Midbrain (tissue), 1 donor: ENCODE measurements at regions not wholly inside any gene's neighbourhood (a gene's known extent, or its start where the extent isn't known, plus 50 kb on each side); places are given as distances from the start of the nearest gene placed in this dataset.

Source experiments
- DNase-seq: peaks from one replicate; lab custom pipeline; 2025; lab: John Stamatoyannopoulos, UW

DNA sequence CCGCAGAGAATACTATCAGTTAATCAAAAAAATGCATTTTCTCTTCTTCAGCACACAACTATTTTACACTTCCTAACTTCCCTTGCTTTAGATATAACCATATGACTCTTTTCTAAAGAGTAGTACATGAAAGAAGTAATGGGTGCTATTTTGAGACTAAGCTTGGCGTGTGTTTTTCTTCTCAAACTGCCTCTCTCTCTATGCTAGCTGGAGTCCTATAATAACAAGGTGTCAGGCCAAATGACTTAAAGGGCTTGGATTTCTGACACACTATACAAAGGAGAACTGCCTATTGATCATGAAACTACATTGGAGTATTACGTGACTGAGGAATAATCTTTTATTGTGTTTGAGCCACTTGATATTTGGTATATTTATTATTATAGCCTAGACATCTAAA lies 1330.1 kb upstream of the SPRY2 start:
- DNase-seq, result no peak

DNA sequence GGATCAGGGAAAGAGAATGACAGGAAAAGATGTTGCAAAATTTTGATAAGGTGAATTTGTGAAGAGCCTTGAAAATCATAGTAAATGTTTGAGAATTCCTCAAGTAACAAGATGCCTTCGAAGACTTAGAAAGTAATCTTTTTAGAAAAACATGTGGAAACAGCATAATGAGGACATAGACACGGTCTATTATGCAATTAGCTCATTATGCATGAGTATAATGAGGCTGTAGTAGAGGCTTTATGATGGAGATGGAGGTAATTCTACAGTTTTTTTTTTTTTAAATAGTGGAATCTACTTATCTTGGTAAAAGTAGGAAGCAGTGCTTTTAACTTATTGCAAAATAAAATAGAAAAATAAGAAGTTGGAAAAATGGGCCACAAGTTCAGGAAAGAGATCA lies 1329.1 kb upstream of the SPRY2 start:
- DNase-seq, result no peak

DNA sequence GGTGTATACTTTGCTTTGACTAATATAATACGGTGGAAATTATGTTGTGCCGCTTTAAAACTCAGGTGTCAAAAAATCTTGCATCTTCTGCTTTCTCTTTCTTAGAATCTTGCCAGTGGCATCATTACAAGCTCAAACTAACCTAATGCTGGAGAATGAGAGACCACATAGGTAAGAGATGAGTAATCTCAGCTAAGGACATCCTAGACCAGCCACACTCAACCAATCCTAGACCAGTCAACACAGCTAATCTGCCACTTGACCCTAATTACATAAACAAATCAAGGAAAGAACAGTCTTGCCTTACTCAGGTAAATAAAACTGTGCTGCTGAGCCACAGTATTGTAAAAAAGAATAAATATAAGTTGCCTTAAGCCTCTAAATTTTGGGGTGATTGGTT lies 1323.9 kb upstream of the SPRY2 start:
- DNase-seq, result no peak

DNA sequence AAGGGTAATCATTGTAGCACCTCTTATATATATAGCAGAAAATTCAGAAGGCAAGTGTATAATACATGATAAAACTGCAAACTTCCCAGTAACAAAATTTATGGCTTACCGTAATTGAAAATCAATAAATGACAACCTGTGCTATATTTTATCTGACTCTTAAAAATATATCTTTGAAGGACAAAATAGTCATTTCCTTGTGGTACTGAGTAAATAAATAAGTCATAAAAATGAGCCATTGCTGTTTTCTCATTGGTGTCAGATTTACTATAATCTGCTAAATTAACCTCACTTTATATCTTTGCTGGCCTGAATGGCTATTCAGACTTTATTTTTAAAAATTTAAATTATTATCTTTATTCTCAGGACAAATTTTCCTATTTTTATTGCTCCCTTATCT lies 1319.1 kb upstream of the SPRY2 start:
- no peak for DNase-seq

DNA sequence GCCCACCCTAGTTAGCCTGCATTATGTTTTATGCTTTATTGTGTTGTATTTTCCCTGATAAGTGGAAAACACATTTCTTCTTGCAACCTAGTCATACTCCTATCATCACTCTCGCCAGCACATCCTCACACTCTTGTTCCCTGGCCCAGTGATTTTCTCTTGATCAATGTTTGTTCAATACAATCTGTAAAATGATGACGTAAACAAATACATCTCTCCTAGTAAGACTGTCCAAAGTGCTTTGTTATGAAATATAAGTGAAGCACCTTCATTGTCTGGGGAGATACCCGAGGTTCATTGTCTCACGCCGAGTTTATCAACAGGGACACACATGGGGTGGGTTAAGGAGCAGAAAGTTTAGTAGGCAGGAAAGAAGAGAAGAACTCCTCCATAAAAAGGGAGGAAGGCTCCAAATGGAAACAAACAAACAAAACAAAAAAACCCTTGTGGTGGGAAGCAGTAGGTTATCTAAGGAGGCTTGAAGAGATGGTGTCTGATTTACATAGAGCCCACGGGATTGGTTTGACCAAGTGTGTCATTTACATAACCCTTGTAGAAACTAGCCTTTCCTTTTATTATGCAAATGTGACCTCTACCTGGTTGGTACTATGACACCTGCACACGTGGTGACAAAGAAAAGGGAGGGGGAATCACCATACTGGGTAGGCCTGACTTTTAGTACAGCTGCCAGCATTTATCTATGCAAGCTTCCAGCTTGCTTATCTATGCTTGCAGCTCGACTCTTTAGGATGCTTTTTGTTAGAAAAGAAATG lies 1317.9 kb upstream of the SPRY2 start:
- DNase-seq, result no peak

DNA sequence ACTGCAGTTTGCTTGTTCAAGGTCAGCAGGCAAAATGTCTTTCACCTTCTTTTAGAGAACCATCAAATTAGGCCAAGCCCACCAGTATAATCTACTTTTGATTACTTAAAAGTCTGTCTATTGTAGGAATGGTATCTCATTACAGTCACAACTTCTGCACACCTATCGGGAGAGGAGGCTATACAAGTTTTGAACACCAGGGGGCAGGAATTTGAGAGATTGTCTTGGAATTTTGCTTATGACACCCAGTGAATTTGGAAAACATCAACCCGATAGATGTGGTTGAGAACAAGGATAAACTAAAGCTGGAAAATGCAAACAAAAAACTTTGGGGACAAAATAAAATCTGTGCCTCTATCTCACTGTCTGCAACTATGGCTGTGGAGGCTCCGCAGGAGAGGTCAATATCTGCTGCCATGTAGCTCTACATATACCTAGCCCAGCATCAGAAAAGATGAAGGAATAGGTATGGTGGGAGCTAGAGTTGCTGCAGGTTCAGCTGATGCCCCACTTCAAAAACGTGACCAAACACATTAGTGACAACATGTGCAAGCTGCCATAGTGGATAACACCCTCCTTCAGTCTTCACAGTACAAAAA lies 1299.2 kb upstream of the SPRY2 start:
- peak; percentile 1 for DNase-seq

DNA sequence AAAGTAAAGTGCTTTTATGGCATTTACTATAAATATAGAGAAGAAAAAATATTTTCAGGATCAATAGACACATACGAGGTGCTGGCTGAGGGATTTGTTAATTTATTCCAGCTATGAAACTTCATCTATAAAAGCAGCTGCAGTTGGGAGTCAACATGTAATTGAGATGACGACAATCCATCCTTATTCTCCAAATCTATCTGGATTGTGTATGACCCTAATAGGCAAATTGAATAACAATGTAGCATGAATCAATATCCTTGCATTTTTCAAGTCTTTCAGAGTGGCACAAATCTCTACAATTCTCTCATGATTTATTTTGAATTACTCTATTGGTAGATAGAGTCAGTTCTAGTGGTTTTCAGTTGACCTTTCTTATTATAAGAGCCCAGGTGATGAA lies 1296.5 kb upstream of the SPRY2 start:
- DNase-seq, result no peak

DNA sequence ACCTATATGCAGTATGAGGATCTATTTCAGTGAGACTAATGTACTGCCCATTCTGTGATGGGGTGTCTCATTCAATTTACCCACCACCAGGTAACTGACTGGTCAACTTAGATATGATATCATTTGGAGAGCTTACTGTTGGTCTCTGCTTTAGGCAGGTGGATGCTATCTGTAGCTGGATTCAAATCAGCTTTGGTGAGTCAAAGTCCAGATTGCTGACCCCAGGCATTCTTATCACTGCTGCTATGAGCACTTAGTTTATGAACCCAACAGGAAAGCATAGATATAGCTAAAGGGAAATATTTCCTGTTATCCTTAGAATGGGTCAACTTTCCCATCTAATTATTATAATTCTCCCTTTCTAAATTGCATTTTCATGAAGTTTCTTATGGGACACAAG lies 1295.2 kb upstream of the SPRY2 start:
- no peak for DNase-seq

DNA sequence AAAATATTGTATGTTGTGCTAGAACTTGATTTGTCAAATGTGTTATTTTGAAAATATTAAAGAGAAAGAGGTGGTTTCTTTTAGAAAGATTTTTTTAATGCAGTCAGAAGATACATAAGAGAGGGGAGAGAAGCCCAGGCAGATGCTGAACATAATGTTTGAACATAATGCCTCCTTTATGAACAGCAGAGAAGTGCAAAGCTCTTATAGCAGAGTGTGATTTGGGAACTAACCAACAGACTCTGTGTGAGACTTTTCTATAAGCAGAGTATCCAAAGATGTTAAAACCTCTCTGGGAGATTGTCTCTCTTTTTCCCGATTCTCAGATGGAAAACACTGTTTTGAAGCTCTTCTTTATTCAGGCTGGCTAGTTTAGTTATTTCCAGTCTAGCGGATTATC lies 1274.1 kb upstream of the SPRY2 start:
- no peak for DNase-seq

DNA sequence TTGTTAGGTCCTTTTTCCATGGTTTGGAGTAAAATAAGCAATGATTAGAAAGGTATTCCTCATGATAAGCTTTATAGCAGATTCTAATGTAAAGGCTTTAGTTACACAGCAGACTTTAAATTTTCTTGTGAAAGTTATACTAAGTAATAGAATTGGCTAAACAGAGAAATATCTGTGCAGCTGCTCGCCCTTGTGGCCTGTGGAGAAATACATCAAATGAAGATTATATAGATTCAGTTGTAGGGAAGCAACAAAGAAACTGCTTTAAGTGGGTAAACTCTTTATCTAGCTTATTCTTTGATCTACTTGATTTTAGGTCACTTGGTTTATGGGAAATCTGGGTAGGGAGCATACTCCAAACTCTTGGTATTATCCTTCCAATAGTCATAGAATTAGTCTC lies 1269.7 kb upstream of the SPRY2 start:
- no peak for DNase-seq

DNA sequence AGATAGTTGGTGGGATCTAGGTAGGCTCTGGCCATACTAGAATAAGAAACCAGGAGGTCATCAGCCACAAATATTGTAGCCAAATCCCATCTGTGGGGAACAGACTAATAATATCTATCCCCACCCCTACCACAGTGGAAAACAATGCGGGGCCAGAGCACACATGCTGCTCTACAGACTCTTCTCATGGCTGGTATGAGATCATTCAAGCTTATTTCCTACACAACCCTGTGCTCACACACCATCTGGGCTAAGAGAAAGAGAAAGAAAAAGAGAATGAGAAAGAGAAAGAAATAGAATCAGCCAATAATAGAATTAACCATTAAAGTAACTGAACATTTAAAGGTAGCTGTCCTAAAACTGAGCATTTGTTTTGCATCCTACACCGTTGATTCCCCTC lies 1268.4 kb upstream of the SPRY2 start:
- no peak for DNase-seq

DNA sequence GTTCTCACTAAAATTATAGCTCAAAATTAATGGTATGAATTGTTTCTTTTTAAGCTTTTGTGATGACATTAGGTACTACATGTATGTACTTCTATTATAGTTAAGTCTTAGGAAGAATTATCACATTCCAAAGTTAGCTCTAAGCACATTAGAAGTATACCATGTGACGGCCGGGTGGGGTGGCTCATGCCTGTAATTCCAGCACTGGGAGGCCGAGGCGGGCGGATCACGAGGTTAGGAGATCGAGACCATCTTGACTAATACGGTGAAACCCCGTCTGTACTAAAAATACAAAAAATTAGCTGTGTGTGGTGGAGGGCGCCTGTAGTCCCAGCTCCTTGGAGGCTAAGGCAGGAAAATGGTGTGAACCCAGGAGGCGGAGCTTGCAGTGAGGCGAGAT lies 1265.1 kb upstream of the SPRY2 start:
- no peak for DNase-seq

DNA sequence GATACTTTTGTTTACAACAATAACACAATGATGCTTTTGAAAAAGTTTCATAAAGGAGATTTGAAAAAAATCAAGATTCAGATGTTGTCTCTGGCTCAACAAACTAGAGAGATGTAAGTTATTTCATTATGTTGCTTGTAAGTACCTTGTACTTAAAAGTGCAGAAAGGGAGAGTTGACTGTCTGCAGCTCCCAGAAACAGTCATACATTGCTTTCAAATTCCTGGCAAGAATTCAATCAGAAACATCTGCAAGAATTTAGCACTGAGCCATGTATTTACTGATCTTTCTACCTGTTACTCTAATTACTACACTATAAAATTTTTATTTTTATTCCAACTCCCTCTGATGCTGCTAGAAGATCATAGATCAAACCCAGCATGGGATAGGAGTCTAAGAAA lies 1261.3 kb upstream of the SPRY2 start:
- DNase-seq, result no peak

DNA sequence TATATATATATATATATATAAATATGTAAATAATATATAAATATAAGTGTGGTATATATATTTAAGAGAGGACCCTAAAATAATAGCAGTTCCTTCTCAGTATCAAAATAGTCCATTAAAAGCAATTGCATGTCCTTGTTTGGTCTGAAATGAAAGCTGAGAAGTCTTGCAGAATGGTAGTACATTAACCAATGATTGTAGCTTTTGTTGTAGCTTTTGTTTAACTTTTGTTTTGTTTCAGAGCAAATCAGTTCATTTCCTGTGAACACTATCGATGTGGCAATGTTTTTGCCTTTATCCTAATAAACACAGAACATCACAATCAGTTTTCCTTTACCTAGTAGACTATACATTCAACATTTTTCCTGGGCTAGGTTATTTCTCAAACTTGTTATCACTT lies 1256.2 kb upstream of the SPRY2 start:
- no peak for DNase-seq

DNA sequence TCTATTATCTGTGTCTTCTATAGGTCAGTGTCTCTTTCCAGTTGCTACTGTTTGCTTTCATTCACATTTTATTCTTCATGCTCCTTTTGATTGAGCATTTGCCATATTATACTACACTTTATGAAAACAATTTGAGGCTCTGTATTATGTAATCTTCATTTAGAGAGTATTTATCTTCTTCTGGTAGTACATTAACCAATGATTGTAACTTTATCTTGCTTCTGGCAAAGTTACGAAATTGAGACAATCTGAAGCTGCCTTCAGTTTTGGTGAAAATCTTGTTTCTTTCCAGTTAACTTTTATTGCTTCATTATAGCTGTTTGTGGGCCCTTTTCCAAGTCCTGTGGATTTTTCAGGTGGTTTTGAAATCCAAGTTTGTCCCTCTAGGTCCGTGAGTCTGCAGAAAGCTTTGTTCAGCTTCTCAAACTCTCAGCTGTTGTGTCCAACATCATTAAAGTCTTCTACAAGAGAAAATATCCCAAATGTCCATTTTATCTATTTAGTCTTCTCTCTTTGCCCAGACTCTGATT lies 1255.4 kb upstream of the SPRY2 start:
- no peak for DNase-seq

DNA sequence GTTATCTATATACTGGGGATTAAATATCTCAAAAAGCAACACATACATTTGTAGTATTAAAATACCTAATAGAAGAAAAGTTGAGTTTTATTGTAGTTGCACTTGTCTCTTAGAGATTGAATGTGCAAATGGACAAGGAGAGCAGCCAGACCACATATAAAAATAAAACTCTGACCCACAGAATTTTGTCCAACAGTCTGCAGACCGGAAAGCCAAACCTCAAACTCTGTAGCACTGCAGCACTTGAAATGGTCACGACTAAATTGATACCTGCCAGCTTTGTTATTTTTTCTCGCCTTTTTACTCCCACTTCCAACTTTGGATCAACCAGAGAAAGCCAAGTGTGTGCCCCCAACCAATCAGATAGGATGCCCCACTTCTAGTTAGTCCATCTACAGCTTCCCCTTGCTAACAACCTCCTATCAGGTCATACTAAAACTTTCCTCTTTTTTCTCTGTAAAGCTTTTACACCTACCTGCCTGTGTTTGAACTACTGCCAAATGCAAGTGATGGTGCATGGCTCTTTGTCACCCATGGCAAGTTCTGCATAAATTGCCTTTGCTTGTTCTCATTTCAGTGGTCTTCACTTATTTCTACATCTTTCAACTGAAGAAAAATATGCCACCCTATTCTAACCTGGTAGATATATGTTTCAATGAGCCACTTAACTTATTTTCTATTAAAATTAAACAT lies 1250.7 kb upstream of the SPRY2 start:
- no peak for DNase-seq

DNA sequence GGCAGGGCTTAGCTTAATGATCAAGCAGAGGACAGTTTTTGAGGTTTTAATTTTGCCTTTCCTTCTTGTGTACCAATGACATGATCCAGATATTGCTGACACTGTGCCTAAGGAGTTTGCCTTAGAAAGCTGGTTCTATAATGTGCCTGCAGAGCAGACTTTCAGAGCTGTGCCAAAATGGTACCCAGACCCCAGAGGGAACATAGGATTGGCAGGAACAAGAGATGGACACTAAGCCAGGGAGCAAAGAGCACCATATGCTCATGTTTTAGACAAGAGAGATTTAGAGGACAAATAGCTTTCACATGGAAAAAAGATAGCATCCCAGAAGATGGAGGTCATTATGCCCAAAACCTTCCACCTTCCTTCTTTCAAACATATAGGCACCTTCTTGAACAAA lies 1241.5 kb upstream of the SPRY2 start:
- DNase-seq, result no peak

DNA sequence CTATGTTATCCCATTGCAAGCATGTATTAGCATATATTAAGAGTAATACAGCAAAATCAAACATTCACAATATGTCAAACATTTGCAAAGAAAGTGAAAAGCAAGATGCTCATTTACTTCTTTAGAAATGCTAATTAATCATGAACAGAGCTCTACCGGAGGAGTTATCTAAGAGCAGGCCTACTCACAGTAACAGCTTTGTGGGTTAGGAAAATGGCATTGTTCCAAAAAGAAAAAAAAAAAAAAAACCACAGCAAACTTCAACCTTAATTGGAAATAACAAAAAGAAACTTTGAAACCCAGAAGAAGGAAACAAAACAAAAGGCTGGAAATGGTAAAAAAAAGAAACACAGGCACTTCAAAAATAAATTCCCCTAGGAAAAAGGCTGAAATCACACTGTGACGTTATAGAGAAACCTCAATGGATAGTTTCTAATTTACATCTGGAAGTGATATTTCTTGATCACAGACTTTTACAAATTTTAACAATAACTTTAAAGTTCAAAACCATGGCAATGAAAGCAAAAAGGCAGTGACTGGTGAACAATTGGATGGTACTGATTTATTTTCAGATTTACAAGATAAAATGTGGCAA lies 1236.8 kb upstream of the SPRY2 start:
- no peak for DNase-seq

DNA sequence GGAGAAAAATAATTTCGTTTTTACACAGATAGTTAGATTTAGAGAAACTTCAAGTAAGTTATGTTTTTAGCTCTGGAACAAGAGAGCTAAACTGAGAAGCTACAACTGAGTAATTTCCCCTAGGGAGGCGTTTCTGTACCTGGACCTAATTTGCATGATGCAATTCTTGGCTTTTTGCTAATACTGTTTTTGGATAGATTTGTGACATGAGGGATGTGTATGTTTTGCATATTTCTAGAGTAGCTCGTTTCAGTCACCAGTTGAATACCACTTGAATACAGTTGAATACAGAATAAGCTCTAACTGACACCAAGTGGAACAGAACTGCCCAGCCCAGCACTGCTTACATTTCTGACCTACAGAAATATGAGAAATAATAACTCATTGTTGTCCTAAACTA lies 1227.9 kb upstream of the SPRY2 start:
- no peak for DNase-seq

DNA sequence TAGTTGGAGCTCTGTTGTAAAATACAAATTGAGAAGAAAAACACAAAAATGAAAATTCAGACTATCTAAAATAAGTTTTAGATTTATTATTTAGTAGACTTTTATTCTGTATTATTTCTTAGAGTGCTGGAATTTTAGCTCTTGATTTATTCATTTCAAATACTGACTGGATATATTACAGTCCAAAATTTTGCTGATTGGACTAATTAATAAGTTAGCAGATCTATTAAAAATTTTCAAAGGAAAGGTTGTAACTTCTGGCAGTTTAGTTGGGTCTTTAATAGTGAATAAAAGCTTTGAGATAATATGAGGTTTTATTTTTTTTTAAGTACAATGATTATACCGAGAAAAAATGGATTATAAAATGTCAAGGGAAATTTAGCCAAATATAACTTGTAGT lies 1224.9 kb upstream of the SPRY2 start:
- no peak for DNase-seq

DNA sequence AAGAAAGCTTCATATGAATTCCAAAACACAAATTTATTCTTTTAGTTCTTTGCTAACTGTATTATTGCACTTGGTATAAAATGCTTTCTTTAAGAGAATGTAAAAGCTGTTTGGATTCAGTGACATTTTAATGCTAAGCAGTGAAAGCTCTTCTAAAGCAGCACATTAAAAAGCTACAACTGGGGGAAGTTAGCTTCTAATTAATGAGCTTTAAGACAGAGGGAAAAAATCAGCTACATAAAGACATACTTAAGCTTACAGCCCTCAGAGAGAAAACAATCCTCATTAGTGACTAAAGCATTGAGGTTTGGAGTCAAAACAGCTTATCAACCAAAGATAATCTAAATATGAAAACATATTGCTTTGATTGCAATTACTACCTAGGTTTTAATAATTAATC lies 1222.2 kb upstream of the SPRY2 start:
- no peak for DNase-seq

DNA sequence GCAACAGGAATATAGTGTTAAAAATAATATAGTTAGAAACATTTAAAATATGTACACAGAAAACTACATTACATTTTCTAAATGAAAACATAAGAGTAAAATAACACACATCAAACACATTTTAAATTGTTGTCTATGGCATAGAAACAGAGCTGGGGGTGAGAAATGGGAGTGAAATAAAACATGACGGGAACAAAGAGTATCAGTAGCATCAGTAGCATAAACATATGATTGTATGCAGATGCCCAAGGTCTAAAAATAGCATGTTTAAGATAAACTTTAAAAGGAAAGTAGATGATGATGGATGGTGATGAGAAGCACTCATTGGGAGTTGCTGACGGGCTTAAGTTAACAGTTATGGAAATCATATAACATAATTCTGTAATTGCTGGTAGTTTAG lies 1221.7 kb upstream of the SPRY2 start:
- no peak for DNase-seq

DNA sequence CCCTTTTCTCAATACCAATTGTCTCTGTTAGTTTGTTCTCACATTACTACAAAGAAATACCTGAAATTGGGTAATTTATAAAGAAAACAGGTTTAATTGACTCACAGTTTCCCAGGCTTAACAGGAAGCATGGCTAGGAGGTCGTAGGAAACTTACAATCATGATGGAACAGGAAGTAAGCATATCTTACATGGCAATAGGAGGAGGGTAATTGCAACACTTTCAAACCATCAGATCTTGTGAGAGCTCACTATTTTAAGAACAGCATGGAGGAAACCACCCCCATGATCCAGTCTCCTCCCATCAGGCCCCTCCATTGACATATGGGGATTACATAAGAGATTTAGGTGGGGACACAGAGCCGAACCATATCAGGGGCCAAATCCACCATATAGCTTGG lies 1210.1 kb upstream of the SPRY2 start:
- no peak for DNase-seq
